T1000 (cell line): ENCODE measurements at regions not wholly inside any gene's neighbourhood (a gene's known extent, or its start where the extent isn't known, plus 50 kb on each side); places are given as distances from the start of the nearest gene placed in this dataset.
"Not testable (repeated sequence)": the region's sequence is repeated elsewhere in the genome, so short reads cannot be mapped to it uniquely, and the experiment has no call there.

Experiments used
- DNase-seq: peaks from one replicate; lab custom pipeline; 2025; ENCODE audit warnings: mixed read lengths; lab: John Stamatoyannopoulos, UW

- no peak for DNase-seq
Measured at GRCh38 chr2:126952216-126952615, 53.5 kb downstream of the TEX51 start.

GRCh38 chr2:126953483-126953882 is 54.8 kb downstream of the TEX51 start:
- no peak for DNase-seq

- DNase-seq = no peak
Measured at GRCh38 chr2:126954831-126955230, 56.1 kb downstream of the TEX51 start.

DNA sequence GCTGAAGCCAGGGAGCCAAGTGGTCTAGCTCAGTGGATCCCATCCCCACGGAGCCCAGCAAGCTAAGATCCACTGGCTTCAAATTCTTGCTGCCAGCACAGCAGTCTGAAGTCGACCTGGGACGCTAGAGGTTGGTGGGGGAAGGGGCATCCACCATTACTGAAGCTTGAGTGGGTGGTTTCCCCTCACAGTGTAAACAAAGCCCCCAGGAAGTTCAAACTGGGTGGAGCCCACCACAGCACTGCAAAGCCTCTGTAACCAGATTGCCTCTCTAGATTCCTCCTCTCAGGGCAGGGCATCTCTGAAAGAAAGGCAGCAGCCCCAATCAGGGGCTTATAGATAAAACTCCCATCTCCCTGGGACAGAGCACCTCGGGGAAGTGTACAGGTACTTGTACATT is 58.1 kb downstream of the TEX51 start:
- DNase-seq = not testable (repeated sequence)

DNA sequence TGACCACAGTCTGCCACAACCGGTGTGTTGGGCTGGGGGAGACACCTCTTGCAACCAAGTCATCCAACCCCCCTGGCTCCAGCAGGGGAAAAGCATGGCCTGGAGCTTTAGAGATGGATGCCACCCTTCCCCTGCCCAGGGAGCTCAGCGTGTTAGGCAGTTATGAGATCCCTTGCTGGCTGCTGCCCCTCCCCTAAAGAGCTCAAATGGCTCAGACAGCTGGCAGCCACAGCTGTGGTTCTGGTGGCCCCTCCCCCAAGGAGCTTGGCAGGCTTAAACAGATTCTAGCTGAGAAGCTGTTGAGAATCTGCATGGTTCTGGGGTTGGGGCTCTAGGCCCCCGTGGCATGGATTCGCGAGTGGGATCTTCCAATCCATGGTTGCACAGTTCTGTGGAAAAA is 64.7 kb downstream of the TEX51 start:
- no peak for DNase-seq

DNA sequence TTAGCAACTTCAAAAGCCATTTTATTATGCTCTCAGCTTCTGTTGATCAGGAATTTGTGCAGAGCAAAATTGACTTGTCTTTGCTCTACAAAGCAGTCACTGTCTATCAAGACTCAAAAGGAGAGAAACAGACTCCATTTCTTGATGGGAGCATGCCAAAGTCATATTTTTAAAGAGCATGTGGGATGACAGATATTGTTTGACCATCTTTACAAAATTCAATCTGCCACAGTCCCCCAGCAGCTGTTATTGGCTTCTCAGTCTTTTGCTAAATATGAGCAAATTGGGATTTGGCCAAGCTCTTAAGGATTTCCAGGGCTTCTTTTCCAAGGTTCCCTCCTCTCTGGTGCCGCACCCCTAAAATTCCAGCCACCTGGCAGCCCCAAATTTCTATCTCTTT is 67.9 kb downstream of the TEX51 start:
- no peak for DNase-seq

- no peak for DNase-seq
Measured at GRCh38 chr2:126970583-126970982, 71.9 kb downstream of the TEX51 start.

- no peak for DNase-seq
Measured at GRCh38 chr2:126971162-126971480, 72.4 kb downstream of the TEX51 start.

DNA sequence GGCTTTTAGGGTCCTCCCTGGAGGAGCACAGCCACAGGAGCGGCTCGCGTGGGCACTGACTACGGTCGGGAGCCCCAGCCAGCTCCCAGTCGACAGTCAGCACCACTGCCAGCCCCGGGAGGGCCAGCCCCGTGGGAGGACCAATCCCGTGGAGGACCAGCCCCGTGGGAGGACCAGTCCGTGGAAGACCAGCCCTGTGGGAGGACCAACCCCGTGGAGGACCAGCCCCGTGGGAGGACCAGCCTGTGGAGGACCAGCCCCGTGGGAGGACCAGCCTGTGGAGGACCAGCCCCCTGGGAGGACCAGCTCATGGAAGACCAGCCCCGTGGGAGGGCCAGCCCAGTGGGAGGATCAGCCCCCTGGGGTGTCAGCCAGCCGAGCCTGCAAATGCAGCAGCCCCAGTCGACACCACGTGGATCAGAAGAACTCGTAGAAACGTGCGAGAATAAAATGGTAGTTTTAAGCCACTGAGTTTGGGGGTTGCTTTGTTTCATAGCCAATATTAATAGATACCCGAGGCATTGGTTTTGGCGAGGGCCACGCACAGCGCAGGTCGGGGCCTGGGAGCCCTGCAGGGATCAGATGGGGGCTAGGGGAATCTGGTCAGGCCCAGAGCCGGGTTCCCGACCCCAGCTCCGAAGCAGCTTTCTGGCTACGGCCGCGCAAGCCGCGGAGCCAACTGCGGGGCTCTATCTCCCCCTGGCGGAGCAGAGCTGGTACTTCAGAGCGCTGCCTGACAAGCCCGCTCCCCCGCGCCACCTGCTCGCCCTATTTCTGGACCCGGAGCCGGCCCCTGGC is 73.0 kb downstream of the TEX51 start:
- DNase-seq = peak; percentile 66

GRCh38 chr2:126972279-126972626 is 73.6 kb downstream of the TEX51 start:
- no peak for DNase-seq

DNA sequence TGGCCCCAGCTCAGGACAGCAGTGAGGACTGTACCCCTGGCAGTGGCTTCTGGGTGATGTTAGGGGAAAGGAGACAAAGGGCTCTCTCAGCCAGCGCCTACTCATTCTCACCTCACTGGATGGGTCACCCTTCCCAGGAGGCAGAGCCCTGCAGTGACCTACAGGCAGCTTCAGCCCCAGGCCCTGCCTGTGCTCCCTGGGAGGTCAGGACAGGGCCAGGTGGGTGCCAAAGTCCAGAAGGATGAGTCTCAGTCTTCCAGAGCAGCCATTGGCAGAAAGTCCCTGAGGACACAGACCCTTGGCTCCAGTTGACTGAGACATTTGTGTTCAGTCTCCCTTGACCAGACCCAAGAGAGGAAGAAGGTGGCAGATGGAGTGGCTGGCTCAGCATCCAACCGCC is 75.1 kb downstream of the TEX51 start:
- no peak for DNase-seq

DNA sequence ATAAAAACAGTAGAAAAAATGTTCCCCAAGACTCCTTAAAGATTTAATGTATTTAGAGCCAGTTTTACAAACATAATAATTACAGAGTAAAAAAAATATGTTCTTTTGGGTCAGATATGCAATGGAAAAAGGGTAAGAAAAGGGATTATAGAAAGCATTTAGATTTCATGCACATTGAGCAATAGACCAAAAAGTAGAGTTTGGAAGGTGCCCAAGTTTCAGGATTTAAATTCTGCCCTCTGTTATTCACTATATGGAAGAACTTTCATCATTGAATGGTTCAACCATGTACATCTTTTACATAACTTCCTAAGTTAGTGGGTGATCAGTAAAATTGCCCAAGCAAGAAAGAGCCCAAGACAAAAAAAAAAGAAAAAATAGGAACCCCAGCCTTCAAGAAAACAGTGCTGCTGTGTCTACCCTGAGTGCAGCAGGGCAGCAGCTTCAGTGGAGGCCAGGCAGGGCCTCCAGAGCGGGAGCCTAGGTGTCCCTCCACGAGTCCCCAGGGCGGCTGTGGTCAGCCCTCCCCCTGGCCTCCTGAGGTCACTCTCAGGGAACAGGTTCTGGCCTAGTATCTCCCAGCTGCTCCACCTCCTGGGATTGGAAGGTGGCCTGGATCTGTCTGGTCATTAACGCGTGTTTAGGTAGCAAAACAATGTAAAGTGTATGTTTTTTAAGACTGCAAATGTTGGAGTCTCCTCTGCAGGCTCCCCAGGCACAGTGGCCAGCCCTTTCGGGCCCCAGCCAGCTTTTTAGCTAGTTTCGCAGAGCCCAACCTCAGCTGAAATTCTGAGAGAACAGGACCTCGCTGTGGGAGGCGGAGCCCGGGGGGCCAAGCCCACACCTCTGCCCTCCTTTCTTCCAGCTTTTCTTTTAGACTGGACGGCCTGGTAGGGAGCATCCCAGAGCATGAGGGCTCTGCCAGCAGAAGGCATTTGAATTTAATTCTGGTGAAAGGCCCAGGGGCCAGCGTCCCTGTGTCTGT is 77.3 kb downstream of the TEX51 start:
- no peak for DNase-seq

GRCh38 chr2:126976721-126977328 is 78.1 kb downstream of the TEX51 start:
- no peak for DNase-seq

- no peak for DNase-seq
Measured at GRCh38 chr2:126978333-126978732, 79.6 kb downstream of the TEX51 start.

- no peak for DNase-seq
Measured at GRCh38 chr2:126979039-126980003, 80.6 kb downstream of the TEX51 start.

DNA sequence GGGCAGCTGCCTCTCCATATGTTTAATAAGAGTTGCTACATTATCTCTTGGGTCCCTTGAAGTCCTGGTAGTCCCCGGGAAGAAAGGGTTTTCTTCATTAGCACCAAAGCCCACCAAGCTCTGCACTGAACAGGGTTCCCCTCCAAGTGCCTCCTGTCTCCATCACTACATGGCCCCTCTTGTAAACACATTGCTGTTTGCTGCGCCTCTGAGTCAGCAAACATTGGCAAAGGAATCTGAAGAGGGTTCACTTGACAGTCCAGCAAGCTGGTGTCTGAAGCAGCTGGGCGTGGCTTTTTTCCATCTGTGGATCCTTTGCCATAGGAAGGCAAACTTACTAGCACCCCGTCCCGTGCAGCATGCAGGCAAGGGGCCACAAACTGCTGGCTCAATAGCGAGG is 82.8 kb downstream of the TEX51 start:
- no peak for DNase-seq

- DNase-seq = no peak
Measured at GRCh38 chr2:126982935-126983334, 84.2 kb downstream of the TEX51 start.

- no peak for DNase-seq
Measured at GRCh38 chr2:126986631-126987187, 88.0 kb downstream of the TEX51 start.

- no peak for DNase-seq
Measured at GRCh38 chr2:126988482-126988881, 89.8 kb downstream of the TEX51 start.

- not testable (repeated sequence) for DNase-seq
Measured at GRCh38 chr2:126989064-126989463, 90.4 kb downstream of the TEX51 start.

GRCh38 chr2:126990200-126990599 is 91.5 kb downstream of the TEX51 start:
- DNase-seq = no peak
